Thyroid gland (tissue), 4 donors: ENCODE measurements at regions not wholly inside any gene's neighbourhood (a gene's known extent, or its start where the extent isn't known, plus 50 kb on each side); places are given as distances from the start of the nearest gene placed in this dataset.

Experiments
- POLR2A ChIP-seq, 2 donors: fragments of 450-650 bp; IDR thresholded peaks; one replicate each; pipeline ENCODE4 v1.6.1; 2017; ENCODE audit warnings: antibody characterized with exemption in 2 of 2, mild to moderate bottlenecking in 2 of 2, moderate library complexity in 1 of 2
- TF ChIP-seq, protein P1 (sequence below), 6 experiments: fragments of 200-600 bp in 3 of 6; fragments of 450-650 bp in 3 of 6; sonication (generic) in 3 of 6; IDR thresholded peaks; one replicate each; pipeline ENCODE4 v1.5.1; 2016 to 2019; ENCODE audit warnings: antibody characterized with exemption in 6 of 6, mild to moderate bottlenecking in 2 of 6, inconsistent platforms in 1 of 6, moderate library complexity in 1 of 6

GRCh38 chr7:142554560-142555532 is 194.4 kb upstream of the PRSS1 start:
- TF ChIP-seq, protein P1, sequence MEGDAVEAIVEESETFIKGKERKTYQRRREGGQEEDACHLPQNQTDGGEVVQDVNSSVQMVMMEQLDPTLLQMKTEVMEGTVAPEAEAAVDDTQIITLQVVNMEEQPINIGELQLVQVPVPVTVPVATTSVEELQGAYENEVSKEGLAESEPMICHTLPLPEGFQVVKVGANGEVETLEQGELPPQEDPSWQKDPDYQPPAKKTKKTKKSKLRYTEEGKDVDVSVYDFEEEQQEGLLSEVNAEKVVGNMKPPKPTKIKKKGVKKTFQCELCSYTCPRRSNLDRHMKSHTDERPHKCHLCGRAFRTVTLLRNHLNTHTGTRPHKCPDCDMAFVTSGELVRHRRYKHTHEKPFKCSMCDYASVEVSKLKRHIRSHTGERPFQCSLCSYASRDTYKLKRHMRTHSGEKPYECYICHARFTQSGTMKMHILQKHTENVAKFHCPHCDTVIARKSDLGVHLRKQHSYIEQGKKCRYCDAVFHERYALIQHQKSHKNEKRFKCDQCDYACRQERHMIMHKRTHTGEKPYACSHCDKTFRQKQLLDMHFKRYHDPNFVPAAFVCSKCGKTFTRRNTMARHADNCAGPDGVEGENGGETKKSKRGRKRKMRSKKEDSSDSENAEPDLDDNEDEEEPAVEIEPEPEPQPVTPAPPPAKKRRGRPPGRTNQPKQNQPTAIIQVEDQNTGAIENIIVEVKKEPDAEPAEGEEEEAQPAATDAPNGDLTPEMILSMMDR (IDR thresholded peaks at IDR 0.05): no peak
- TF ChIP-seq POLR2A (IDR thresholded peaks at IDR 0.05): no peak
